Astrocyte (in vitro differentiated cells and primary cell): ENCODE measurements at regions not wholly inside any gene's neighbourhood (a gene's known extent, or its start where the extent isn't known, plus 50 kb on each side); places are given as distances from the start of the nearest gene placed in this dataset.

Source experiments
- DNase-seq: peaks from one replicate; pipeline ENCODE4 v3.0.0-alpha.2; 2010; ENCODE audit warnings: low read depth
- FAIRE-seq: peaks from 2 replicates; lab custom pipeline; 2011; peaks lifted over from hg19 to GRCh38; lab: Jason Lieb, UNC
- H2AFZ ChIP-seq: 2 replicates; pipeline ENCODE4 v1.6.0; 2012; ENCODE audit warnings: low read depth, low read length, inconsistent platforms
- H3K27ac ChIP-seq: 2 replicates; pipeline ENCODE4 v1.5.1; 2011; ENCODE audit warnings: low read depth, low read length, inconsistent platforms
- H3K27me3 ChIP-seq: 2 replicates; pipeline ENCODE4 v1.6.0; 2011; ENCODE audit warnings: low read length, inconsistent platforms; ENCODE audit not compliant: insufficient read depth
- H3K36me3 ChIP-seq: 2 replicates; pipeline ENCODE4 v1.5.1; 2011; ENCODE audit warnings: low read length, inconsistent platforms; ENCODE audit not compliant: insufficient read depth
- H3K4me1 ChIP-seq: 2 replicates; pipeline ENCODE4 v1.5.1; 2011; ENCODE audit warnings: low read length, inconsistent platforms; ENCODE audit not compliant: insufficient read depth
- H3K4me2 ChIP-seq: 2 replicates; pipeline ENCODE4 v1.6.0; 2012; ENCODE audit warnings: low read length, inconsistent platforms
- H3K4me3 ChIP-seq: 2 replicates; pipeline ENCODE4 v1.5.1; 2011; ENCODE audit warnings: low read depth, mild to moderate bottlenecking, low read length, inconsistent platforms; ENCODE audit not compliant: insufficient read depth
- H3K79me2 ChIP-seq: 2 replicates; pipeline ENCODE4 v1.6.0; 2012; ENCODE audit warnings: mild to moderate bottlenecking, low read length, inconsistent platforms; ENCODE audit not compliant: insufficient read depth
- H3K9ac ChIP-seq: 2 replicates; pipeline ENCODE4 v1.6.0; 2012; ENCODE audit warnings: mild to moderate bottlenecking, low read length, inconsistent platforms
- H3K9me3 ChIP-seq: 2 replicates; pipeline ENCODE4 v1.5.1; 2012; ENCODE audit warnings: low read depth, mild to moderate bottlenecking, low read length, inconsistent platforms; ENCODE audit not compliant: insufficient read depth
- H4K20me1 ChIP-seq: 2 replicates; pipeline ENCODE4 v1.6.0; 2012; ENCODE audit warnings: low read length, inconsistent platforms; ENCODE audit not compliant: insufficient read depth
- H3K27ac Mint-ChIP-seq: one replicate; pipeline ENCODE4 v1.8.0; 2021; ENCODE audit warnings: mild to moderate bottlenecking, mixed read lengths; ENCODE audit not compliant: unreplicated experiment
- H3K27me3 Mint-ChIP-seq: one replicate; pipeline ENCODE4 v1.8.0; 2021; ENCODE audit warnings: low read depth, mixed read lengths; ENCODE audit not compliant: unreplicated experiment
- H3K36me3 Mint-ChIP-seq: one replicate; pipeline ENCODE4 v1.8.0; 2021; ENCODE audit warnings: low read depth, mixed read lengths; ENCODE audit not compliant: unreplicated experiment
- H3K4me1 Mint-ChIP-seq: one replicate; pipeline ENCODE4 v1.8.0; 2021; ENCODE audit warnings: low read depth, mixed read lengths; ENCODE audit not compliant: unreplicated experiment
- H3K4me3 Mint-ChIP-seq: one replicate; pipeline ENCODE4 v1.8.0; 2021; ENCODE audit warnings: mild to moderate bottlenecking, moderate library complexity, mixed read lengths; ENCODE audit not compliant: unreplicated experiment
- H3K9me3 Mint-ChIP-seq: one replicate; pipeline ENCODE4 v1.8.0; 2021; ENCODE audit warnings: mild to moderate bottlenecking, mixed read lengths; ENCODE audit not compliant: unreplicated experiment
- CTCF ChIP-seq: IDR thresholded peaks from 2 replicates; pipeline ENCODE4 v1.5.1; 2011; ENCODE audit warnings: low read depth, mild to moderate bottlenecking, inconsistent platforms, low read length, moderate library complexity; ENCODE audit not compliant: insufficient read depth
- EZH2 ChIP-seq: IDR thresholded peaks from 2 replicates; pipeline ENCODE4 v1.6.1; 2012; ENCODE audit warnings: mild to moderate bottlenecking, low read length, inconsistent platforms; ENCODE audit not compliant: insufficient read depth

GRCh38 chr4:30929649-30930048 is 209.5 kb downstream of the PCDH7 start:
- Histone ChIP-seq H3K4me3 (no peak overlapping the region), H3K27me3 (no peaks in the 10 kb centered on the region), H4K20me1 (no peaks in the 10 kb centered on the region), H3K27ac (no peak overlapping the region), H3K36me3 (no peaks in the 10 kb centered on the region), H3K79me2 (no peaks in the 10 kb centered on the region), H2AFZ (no peak overlapping the region), H3K4me1 (no peaks in the 10 kb centered on the region), H3K9ac (no peak overlapping the region), H3K4me2 (no peak overlapping the region), H3K9me3 (no peaks in the 10 kb centered on the region)
- H3K36me3 Mint-ChIP-seq: no peaks in the 10 kb centered on the region
- FAIRE-seq (no peak), DNase-seq (no peak)
- TF ChIP-seq CTCF: no peak
- TF ChIP-seq EZH2: no peak
- no peaks in the 10 kb centered on the region for H3K9me3 Mint-ChIP-seq
- no peaks in the 10 kb centered on the region for H3K27me3 Mint-ChIP-seq
- no peak overlapping the region for H3K4me3 Mint-ChIP-seq
- H3K27ac Mint-ChIP-seq: no peak overlapping the region
- H3K4me1 Mint-ChIP-seq: no peaks in the 10 kb centered on the region

GRCh38 chr4:30930276-30930675 is 210.1 kb downstream of the PCDH7 start:
- no peak overlapping the region for H3K4me2 ChIP-seq
- DNase-seq: no peak
- no peaks in the 10 kb centered on the region for H3K4me1 ChIP-seq
- no peaks in the 10 kb centered on the region for H3K9me3 Mint-ChIP-seq
- no peak overlapping the region for H3K9ac ChIP-seq
- H3K27ac Mint-ChIP-seq: no peak overlapping the region
- no peak overlapping the region for H3K4me3 Mint-ChIP-seq
- H2AFZ ChIP-seq: no peak overlapping the region
- H4K20me1 ChIP-seq: no peaks in the 10 kb centered on the region
- no peak for FAIRE-seq
- no peaks in the 10 kb centered on the region for H3K79me2 ChIP-seq
- no peaks in the 10 kb centered on the region for H3K9me3 ChIP-seq
- H3K4me1 Mint-ChIP-seq: no peaks in the 10 kb centered on the region
- no peak overlapping the region for H3K27ac ChIP-seq
- no peak overlapping the region for H3K4me3 ChIP-seq
- no peaks in the 10 kb centered on the region for H3K27me3 Mint-ChIP-seq
- no peaks in the 10 kb centered on the region for H3K36me3 Mint-ChIP-seq
- H3K36me3 ChIP-seq: no peaks in the 10 kb centered on the region
- H3K27me3 ChIP-seq: no peaks in the 10 kb centered on the region
- TF ChIP-seq CTCF: no peak
- no peak for TF ChIP-seq EZH2

GRCh38 chr4:30932581-30932980 is 212.4 kb downstream of the PCDH7 start:
- Histone ChIP-seq H3K27me3 (no peaks in the 10 kb centered on the region), H3K79me2 (no peaks in the 10 kb centered on the region), H3K4me3 (no peak overlapping the region), H3K9me3 (no peaks in the 10 kb centered on the region), H3K27ac (no peak overlapping the region), H3K9ac (no peak overlapping the region), H3K36me3 (no peaks in the 10 kb centered on the region), H3K4me1 (no peaks in the 10 kb centered on the region), H3K4me2 (no peak overlapping the region), H4K20me1 (no peaks in the 10 kb centered on the region), H2AFZ (no peak overlapping the region)
- Mint-ChIP-seq H3K27ac (no peak overlapping the region), H3K4me3 (no peak overlapping the region), H3K36me3 (no peaks in the 10 kb centered on the region), H3K27me3 (no peaks in the 10 kb centered on the region), H3K4me1 (no peaks in the 10 kb centered on the region), H3K9me3 (no peaks in the 10 kb centered on the region)
- TF ChIP-seq CTCF (no peak), EZH2 (no peak)
- FAIRE-seq (no peak), DNase-seq (no peak)
